ENCODE measurements at regions not wholly inside any gene's neighbourhood (a gene's known extent, or its start where the extent isn't known, plus 50 kb on each side); places are given as distances from the start of the nearest gene placed in this dataset.

DNA sequence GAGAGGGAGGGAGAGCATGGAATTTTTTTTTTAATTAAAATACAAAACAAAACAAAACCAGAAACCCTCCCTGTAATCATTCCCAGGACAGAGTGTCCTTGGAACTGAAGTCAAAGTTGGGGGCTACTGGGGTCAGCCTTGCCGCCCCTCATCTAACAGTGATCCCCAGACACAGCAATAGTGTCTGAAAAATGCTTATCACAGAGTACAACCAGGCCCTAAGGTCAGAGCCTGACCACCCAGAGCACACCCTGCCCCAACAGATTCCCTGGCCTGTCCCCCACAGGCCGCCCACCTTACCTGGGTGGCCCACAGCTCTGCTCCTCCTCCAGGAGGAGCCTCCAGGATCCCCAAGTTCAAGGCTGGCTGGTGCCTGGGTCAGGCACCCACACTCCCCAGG lies 101.6 kb upstream of the LINGO1 start:
- H3K27me3 ChIP-seq (ENCODE audit: insufficient read depth, low read depth, severe bottlenecking), result no peaks in the 10 kb centered on the region
- no peaks in the 10 kb centered on the region for H3K36me3 ChIP-seq
- no peak overlapping the region for H3K27ac ChIP-seq
- H3K4me3 ChIP-seq (ENCODE audit: low read depth, low read length), result no peak overlapping the region
- no peak for TF ChIP-seq CTCF (IDR thresholded peaks at IDR 0.05; ENCODE audit: low read depth, low read length)
- no peaks in the 10 kb centered on the region for H3K9me3 ChIP-seq (ENCODE audit: severe bottlenecking)
- DNase-seq, result no peak

GRCh38 chr15:77733579-77734300 lies 101.0 kb upstream of the LINGO1 start:
- H3K27ac ChIP-seq, result no peak overlapping the region
- H3K36me3 ChIP-seq, result no peaks in the 10 kb centered on the region
- no peaks in the 10 kb centered on the region for H3K9me3 ChIP-seq (ENCODE audit: severe bottlenecking)
- no peak for TF ChIP-seq CTCF (IDR thresholded peaks at IDR 0.05; ENCODE audit: low read depth, low read length)
- H3K27me3 ChIP-seq (ENCODE audit: insufficient read depth, low read depth, severe bottlenecking), result no peaks in the 10 kb centered on the region
- no peak for DNase-seq
- H3K4me3 ChIP-seq (ENCODE audit: low read depth, low read length), result no peak overlapping the region

- Histone ChIP-seq H3K27me3 (ENCODE audit: insufficient read depth, low read depth, severe bottlenecking) (no peaks in the 10 kb centered on the region), H3K4me3 (ENCODE audit: low read depth, low read length) (no peak overlapping the region), H3K9me3 (ENCODE audit: severe bottlenecking) (no peaks in the 10 kb centered on the region), H3K36me3 (no peaks in the 10 kb centered on the region), H3K27ac (no peak overlapping the region)
- no peak for TF ChIP-seq CTCF (IDR thresholded peaks at IDR 0.05; ENCODE audit: low read depth, low read length)
- no peak for DNase-seq
Measured at GRCh38 chr15:77732514-77733335, 100.0 kb upstream of the LINGO1 start.

DNA sequence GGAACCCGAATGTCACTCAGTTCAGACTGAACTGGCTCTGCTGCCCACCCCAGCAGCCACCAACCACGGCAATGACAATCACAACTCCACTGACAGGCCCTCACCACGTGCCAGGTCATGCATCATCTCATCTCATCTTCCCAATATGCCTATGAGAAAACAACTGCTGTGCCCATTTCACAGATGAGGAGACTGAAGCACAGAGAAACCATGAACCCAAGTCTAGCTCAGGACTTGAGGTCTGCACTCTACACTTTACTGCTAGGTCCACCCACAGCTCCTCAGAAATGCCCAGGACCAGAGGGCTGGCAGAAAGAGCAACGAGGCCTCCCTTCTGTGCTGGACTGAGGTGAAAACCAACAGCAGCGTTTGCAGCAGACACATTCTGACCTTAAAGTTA lies 99.2 kb upstream of the LINGO1 start:
- H3K9me3 ChIP-seq (ENCODE audit: severe bottlenecking), result no peaks in the 10 kb centered on the region
- no peak for DNase-seq
- no peaks in the 10 kb centered on the region for H3K36me3 ChIP-seq
- H3K27me3 ChIP-seq (ENCODE audit: insufficient read depth, low read depth, severe bottlenecking), result no peaks in the 10 kb centered on the region
- H3K27ac ChIP-seq, result no peak overlapping the region
- H3K4me3 ChIP-seq (ENCODE audit: low read depth, low read length), result no peak overlapping the region
- no peak for TF ChIP-seq CTCF (IDR thresholded peaks at IDR 0.05; ENCODE audit: low read depth, low read length)

GRCh38 chr15:77731067-77731466 lies 98.4 kb upstream of the LINGO1 start:
- no peaks in the 10 kb centered on the region for H3K27me3 ChIP-seq (ENCODE audit: insufficient read depth, low read depth, severe bottlenecking)
- no peaks in the 10 kb centered on the region for H3K9me3 ChIP-seq (ENCODE audit: severe bottlenecking)
- H3K4me3 ChIP-seq (ENCODE audit: low read depth, low read length), result no peak overlapping the region
- H3K36me3 ChIP-seq, result no peaks in the 10 kb centered on the region
- TF ChIP-seq CTCF (IDR thresholded peaks at IDR 0.05; ENCODE audit: low read depth, low read length), result no peak
- no peak for DNase-seq
- no peak overlapping the region for H3K27ac ChIP-seq
